ENCODE measurements at regions not wholly inside any gene's neighbourhood (a gene's known extent, or its start where the extent isn't known, plus 50 kb on each side); places are given as distances from the start of the nearest gene placed in this dataset.

DNA sequence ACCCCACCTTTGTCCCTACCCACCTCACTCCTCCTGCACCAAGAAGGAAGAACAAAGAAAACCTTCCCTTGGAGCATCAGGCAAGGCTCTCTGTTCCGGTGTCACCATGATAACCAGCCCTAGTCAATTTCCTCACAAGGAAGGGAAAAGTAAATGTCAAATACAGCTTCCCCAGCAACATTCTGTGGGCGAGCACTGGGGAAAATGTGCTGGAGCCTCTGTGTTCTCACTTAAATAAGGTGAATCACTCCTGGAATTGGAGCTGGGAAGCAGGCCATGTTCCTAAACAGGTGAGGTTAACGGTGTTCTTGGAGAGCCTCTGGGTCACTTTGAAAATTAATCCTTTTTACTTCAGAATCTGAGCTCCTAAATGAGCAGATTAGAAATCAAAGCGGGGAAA, 427.9 kb upstream of the ERCC4 start:
- TF ChIP-seq CTCF (IDR thresholded peaks at IDR 0.05) (no peak), POLR2A (IDR thresholded peaks at IDR 0.05) (no peak)
